ENCODE measurements at regions not wholly inside any gene's neighbourhood (a gene's known extent, or its start where the extent isn't known, plus 50 kb on each side); places are given as distances from the start of the nearest gene placed in this dataset.
"Not testable (repeated sequence)": the region's sequence is repeated elsewhere in the genome, so short reads cannot be mapped to it uniquely, and the experiment has no call there.

GRCh38 chr2:237210763-237211162 lies 125.1 kb downstream of the COPS8 start:
- intact Hi-C loops (cut with DNase I; ENCODE audit: low total_unique reads), result no loop called here
- DNase-seq, result no peak

DNA sequence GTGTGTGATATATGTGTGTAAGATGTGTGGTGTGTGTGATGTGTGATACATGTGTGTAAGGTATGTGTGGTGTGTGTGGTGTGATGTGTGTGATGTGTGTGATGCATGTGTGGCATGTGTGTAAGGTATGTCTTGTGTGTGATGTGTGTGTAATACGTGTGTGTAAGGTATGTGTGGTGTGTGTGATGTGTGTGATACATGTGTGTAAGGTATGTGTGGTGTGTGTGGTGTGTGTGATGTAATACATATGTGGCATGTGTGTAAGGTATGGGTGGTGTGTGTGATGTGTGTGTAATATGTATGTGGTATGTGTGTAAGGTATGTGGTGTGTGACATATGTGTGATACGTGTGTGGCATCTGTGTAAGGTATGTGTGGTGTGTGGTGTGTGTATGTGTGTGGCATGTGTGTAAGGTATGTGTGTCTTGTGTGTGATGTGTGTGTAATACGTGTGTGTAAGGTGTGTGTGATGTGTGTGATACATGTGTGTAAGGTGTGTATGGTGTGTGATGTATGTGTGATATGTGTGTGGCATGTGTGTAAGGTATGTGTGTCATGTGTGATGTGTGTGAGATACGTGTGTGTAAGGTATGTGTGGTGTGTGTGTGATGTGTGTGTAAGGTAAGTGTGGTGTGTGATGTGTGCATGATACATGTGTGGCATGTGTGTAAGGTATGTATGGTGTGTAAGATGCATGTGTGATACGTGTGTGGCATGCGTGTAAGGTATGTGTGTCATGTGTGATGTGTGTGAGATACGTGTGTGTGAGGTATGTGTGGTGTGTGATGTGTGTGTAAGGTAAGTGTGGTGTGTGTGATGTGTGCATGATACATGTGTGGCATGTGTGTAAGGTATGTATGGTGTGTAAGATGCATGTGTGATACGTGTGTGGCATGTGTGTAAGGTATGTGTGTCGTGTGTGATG lies 126.9 kb downstream of the COPS8 start:
- intact Hi-C loops (cut with DNase I; ENCODE audit: low total_unique reads); H3K4me1 ChIP-seq: not testable (repeated sequence)
- H3K27ac ChIP-seq, result peak overlapping the region in 1 of 2 donors; percentile 65

More at GRCh38 chr2:237210763-237211162, 125.1 kb downstream of the COPS8 start:
- Histone ChIP-seq H3K27ac (peak overlapping the region; percentile 57 to 70), H3K4me3 (no peak overlapping the region), H3K4me1 (peaks cover 0 to 3% of the 10 kb centered on the region in 2 donors), H3K27me3 (no peaks in the 10 kb centered on the region), H3K9me3 (no peaks in the 10 kb centered on the region), H3K36me3 (no peaks in the 10 kb centered on the region)
- no peak for TF ChIP-seq POLR2A (IDR thresholded peaks at IDR 0.05)
- TF ChIP-seq, protein P1, sequence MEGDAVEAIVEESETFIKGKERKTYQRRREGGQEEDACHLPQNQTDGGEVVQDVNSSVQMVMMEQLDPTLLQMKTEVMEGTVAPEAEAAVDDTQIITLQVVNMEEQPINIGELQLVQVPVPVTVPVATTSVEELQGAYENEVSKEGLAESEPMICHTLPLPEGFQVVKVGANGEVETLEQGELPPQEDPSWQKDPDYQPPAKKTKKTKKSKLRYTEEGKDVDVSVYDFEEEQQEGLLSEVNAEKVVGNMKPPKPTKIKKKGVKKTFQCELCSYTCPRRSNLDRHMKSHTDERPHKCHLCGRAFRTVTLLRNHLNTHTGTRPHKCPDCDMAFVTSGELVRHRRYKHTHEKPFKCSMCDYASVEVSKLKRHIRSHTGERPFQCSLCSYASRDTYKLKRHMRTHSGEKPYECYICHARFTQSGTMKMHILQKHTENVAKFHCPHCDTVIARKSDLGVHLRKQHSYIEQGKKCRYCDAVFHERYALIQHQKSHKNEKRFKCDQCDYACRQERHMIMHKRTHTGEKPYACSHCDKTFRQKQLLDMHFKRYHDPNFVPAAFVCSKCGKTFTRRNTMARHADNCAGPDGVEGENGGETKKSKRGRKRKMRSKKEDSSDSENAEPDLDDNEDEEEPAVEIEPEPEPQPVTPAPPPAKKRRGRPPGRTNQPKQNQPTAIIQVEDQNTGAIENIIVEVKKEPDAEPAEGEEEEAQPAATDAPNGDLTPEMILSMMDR (IDR thresholded peaks at IDR 0.05), result no peak

DNA sequence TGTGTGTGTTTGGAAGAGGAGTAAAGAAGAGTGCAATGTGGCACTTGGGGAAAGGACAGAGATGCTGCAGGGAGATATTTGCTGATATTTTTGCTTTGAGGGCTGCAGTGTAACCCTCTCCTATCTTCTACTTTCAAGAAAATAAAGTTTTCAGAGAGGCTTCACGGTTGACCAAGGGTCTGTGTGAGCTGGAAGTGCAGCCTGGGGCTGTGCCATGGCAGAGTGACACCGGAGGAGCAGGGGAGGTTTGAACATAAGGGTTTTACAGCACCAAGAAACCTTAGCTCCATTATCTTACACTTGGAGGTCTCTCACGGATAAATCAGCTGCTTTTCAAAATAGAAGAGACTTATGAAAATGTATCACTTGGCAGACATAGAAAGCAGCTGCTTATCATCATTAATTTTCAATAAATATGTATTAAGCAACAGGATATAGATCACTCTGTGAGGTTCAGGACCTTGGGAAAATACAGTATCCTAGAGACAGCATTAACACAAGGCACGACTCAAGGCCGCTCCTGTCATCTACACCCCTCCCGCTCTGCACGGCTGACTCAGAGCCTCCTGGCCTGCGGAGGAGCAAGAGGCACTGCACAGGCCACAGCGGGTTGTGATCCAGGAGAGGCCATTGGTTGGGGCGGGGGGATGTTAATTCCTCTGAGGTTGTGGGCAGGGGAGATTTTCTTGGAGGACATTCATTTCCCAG lies 127.8 kb downstream of the COPS8 start:
- Histone ChIP-seq H3K4me3 (no peak overlapping the region), H3K36me3 (no peaks in the 10 kb centered on the region), H3K27me3 (no peaks in the 10 kb centered on the region), H3K9me3 (no peaks in the 10 kb centered on the region), H3K4me1 (peaks cover 0 to 3% of the 10 kb centered on the region in 2 donors), H3K27ac (peak overlapping the region; percentile 41 to 65)
- intact Hi-C loops (cut with DNase I; ENCODE audit: low total_unique reads), result no loop called here
- peak; percentile 57 to 71 for DNase-seq
- TF ChIP-seq POLR2A (IDR thresholded peaks at IDR 0.05), result no peak
- TF ChIP-seq, protein P1 (IDR thresholded peaks at IDR 0.05), result no peak

More for the DNA sequence above, 126.9 kb downstream of the COPS8 start:
- not testable (repeated sequence) for H3K9me3 ChIP-seq, H3K27me3 ChIP-seq, H3K4me3 ChIP-seq, H3K36me3 ChIP-seq, DNase-seq

GRCh38 chr2:237214030-237214675 lies 128.5 kb downstream of the COPS8 start:
- Histone ChIP-seq H3K27ac (peak overlapping the region; percentile 41 to 65), H3K36me3 (no peaks in the 10 kb centered on the region), H3K9me3 (no peaks in the 10 kb centered on the region), H3K4me3 (no peak overlapping the region), H3K4me1 (peaks cover 0 to 3% of the 10 kb centered on the region in 2 donors), H3K27me3 (no peaks in the 10 kb centered on the region)
- TF ChIP-seq, protein P1 (IDR thresholded peaks at IDR 0.05), result no peak
- no peak for TF ChIP-seq POLR2A (IDR thresholded peaks at IDR 0.05)
- intact Hi-C loops (cut with DNase I; ENCODE audit: low total_unique reads), result no loop called here
- no peak for DNase-seq

DNA sequence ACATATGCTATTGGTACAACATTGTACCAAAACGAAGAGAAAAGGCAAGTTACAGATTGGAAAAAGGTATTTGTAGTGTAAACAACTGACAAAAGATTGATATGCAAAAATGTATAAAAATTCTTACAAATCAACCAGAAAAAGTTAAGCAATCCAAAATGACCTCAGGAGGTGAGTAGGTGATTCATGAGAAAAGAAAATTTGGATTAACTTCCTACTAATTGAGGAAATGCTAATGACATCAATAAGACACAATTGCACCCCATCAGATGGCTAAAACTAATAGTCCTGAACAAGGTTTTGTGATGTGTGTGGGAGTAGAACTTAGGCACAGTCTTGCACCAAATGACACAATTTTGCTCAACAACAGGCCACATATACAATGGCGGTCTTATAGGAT lies 129.3 kb downstream of the COPS8 start:
- intact Hi-C loops (cut with DNase I; ENCODE audit: low total_unique reads), result no loop called here
- no peak for DNase-seq
- Histone ChIP-seq H3K36me3 (no peaks in the 10 kb centered on the region), H3K27ac (peak overlapping the region in 1 of 2 donors; percentile 65), H3K4me3 (no peak overlapping the region), H3K9me3 (no peaks in the 10 kb centered on the region), H3K27me3 (no peaks in the 10 kb centered on the region), H3K4me1 (peaks cover 0 to 3% of the 10 kb centered on the region in 2 donors)
- no peak for TF ChIP-seq POLR2A (IDR thresholded peaks at IDR 0.05)
- TF ChIP-seq, protein P1 (IDR thresholded peaks at IDR 0.05), result no peak

Measured in uterus (tissue), 3 donors.